Islet of Langerhans (tissue), 1 donor: ENCODE measurements at regions not wholly inside any gene's neighbourhood (a gene's known extent, or its start where the extent isn't known, plus 50 kb on each side); places are given as distances from the start of the nearest gene placed in this dataset.

Source experiments
- FAIRE-seq: peaks from one replicate; lab custom pipeline; 2011; peaks lifted over from hg19 to GRCh38; lab: Jason Lieb, UNC

- FAIRE-seq = no peak
These were observed 117.4 kb downstream of the MAT2B start for GRCh38 chr5:163622799-163623198.

GRCh38 chr5:163623524-163623923, 118.1 kb downstream of the MAT2B start:
- FAIRE-seq = no peak

- FAIRE-seq = peak; percentile 47
These were observed 118.6 kb downstream of the MAT2B start for GRCh38 chr5:163623986-163624385.

GRCh38 chr5:163624431-163624830, 119.0 kb downstream of the MAT2B start:
- no peak for FAIRE-seq

DNA sequence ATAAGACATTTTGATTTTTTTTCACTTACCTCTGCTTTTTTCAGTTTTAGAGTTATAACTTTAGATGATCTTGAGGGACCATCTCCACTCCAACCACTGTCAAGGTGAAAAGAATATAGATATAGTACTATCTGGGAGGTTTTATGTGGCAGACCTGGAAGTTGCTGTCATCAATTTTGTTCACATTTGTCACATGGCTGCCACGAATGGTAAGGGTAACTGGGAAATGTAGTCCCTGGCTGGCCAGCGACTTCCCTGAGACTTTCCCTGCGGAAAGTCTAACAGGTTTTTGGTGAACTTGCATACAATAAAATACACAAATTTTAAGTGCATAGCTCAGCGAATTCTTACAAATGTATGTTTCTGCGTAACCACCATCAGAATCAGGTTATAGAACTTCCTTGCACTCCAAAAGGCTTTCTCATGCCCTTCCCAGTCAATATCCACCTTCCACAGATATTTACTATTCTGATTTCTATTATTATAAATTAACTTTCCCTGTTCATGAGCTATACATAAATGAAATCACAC, 121.5 kb downstream of the MAT2B start:
- no peak for FAIRE-seq

DNA sequence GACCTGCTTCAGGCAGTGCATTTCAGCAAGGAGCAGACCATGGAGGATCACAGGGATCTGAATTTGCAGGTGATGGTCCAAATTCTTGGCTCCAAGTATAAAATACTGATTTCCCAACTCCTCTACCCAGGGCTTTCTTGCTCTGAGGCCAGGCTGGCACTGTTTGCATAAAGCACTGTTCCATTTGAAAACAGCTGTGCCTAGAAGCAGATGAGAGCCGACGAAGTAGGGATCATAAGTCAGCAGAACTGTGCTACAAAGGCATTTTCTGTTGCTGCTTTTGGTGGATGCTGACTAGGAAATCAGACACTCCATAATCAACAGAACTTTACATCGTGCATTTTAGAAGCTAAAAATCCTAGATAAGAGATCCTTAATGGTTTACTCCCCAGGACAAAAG, 126.4 kb downstream of the MAT2B start:
- FAIRE-seq = peak; percentile 74

DNA sequence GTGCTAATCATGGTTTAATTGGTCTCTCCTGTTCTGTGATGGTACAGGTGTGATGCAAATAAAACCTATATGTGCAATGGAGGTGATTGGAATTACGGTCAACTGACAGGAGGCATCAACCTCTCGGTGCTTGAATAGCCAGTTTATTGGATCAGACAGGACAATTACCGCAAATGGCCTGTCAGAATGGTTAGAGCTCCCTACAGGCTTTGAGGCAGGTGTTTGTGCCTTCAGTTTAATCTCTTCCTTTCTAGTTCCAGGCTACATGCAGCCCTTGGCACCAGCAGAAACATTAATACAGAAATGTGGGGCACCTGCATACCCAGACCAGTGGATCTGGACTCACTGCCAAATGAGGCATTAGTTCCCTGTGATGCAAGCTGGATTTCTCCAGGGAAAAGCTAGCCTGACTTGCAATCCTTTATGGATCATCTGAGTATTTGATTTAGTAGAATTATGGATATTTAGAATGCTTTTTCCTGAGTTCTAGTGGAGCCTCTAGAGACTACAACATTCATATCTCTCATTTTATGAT, 128.6 kb downstream of the MAT2B start:
- no peak for FAIRE-seq

GRCh38 chr5:163635631-163636030, 130.2 kb downstream of the MAT2B start:
- FAIRE-seq = no peak

- no peak for FAIRE-seq
These were observed 137.5 kb downstream of the MAT2B start for GRCh38 chr5:163642904-163643303.

- no peak for FAIRE-seq
These were observed 140.3 kb downstream of the MAT2B start for GRCh38 chr5:163645421-163646416.

DNA sequence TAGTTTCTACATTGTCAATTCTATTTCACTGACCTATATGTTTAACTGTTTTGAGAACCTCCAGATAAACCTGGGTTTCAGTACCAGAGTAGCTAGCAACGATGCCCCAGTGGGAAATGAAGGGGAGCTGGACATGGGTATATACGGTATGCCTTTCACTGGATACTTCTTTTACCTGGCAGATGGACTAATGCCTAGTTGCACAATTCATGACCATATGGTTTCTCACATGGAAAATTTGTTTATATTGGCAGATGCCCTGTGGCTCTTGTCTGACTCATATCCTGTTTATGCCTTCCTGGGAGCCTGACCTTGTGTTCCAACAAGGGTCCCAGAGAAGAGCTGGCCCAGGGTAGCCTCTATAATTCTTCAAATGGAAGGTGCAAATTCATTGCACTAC, 144.1 kb downstream of the MAT2B start:
- peak; percentile 93 for FAIRE-seq

DNA sequence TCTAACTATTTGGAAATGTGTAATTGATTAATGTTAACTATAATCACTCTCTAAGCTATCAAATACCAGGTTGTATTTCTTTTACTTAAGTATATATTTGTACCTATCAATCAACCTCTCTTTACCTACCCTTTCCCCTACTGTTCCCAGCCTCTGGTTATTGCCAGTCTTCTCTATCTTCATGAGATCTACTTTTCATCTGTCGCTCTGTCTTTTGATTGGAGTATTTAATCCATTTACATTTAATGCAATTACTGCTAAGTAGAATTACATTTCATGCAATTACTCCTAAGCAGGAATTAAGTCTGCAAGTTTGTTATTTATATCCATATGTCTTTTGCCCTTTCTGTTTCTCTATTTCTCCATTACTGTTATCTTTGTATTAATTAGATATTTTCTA, 148.1 kb downstream of the MAT2B start:
- FAIRE-seq = no peak

GRCh38 chr5:163658702-163659567, 153.5 kb downstream of the MAT2B start:
- no peak for FAIRE-seq

- peak; percentile 97 for FAIRE-seq
These were observed 154.1 kb downstream of the MAT2B start for GRCh38 chr5:163659568-163659902.

- no peak for FAIRE-seq
These were observed 155.1 kb downstream of the MAT2B start for GRCh38 chr5:163660486-163660885.

DNA sequence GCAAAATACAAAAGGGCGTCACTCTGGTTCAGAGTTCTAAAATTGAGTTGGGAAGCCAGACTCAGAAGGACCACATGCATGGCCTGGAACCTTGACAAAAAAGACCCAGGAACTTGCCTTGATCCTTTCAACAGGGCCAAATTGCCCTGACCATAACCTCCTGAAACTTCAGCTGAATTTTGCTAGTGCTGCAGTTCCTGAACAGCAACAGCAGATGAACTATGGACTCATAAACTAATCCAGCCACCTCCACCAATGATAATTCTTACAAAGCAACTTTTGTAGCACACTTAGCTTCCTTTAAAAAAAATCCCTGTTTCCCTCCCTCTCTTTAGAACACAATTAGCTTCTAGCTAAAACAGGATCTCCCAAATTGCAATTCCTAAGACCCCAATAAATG, 155.9 kb downstream of the MAT2B start:
- no peak for FAIRE-seq

- no peak for FAIRE-seq
These were observed 164.6 kb downstream of the MAT2B start for GRCh38 chr5:163670036-163670435.

- no peak for FAIRE-seq
These were observed 171.7 kb downstream of the MAT2B start for GRCh38 chr5:163677092-163677491.

DNA sequence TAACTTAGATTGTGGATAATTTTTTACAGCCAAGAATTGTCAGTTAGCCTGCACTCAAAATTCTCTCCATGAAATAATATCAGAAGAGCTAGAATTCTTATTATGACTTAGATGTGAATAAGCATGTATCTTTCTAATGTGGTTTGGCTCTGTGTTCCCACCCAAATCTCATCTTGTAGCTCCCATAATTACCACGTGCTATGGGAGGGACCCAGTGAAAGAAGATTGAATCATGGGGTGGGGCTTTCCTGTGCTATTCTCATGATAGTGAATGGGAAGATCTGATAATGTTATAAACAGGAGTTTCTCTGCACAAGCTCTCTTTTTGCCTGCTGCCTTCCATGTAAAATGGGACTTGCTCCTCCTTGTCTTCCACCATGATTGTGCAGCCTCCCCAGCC, 176.8 kb downstream of the MAT2B start:
- FAIRE-seq = no peak

- no peak for FAIRE-seq
These were observed 182.0 kb downstream of the MAT2B start for GRCh38 chr5:163687414-163687813.

- FAIRE-seq = no peak
These were observed 186.7 kb downstream of the MAT2B start for GRCh38 chr5:163692091-163692490.

DNA sequence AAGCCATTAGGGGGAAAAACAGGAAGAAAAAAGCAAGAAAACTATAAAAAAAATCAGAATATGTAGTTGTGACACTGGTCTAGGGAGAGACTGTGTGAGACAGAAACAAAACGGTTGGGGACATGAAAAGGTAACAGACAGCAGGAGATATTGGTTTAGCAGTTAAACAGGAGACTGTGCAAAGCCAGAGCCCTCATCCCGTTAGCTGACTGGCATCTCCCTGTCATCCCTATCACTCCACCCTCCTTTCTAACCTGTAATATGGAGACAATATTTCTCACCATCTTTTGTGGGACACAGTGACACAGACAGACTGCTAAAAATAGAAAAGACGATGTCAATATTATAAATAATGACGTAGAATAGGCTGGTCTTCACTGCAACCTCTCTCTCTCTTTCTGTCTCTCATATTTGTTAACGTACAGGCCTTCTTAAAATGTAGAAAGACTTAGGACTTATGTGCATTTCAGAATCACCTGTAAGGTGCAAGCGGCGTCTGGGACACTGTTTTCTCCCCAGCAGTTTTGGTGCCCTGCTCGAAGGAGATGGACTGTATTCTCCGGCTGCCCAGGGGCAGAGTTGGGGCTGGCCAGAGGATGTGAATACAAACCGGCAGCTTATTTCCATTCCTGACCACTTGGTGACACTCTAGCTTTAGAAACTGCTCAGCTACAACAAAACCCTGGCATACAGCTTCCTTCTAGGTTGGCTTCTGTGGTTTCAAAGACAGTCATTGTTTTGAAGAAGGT, 190.6 kb downstream of the MAT2B start:
- FAIRE-seq = peak; percentile 98
